Body of pancreas (tissue), 4 donors: ENCODE measurements at regions not wholly inside any gene's neighbourhood (a gene's known extent, or its start where the extent isn't known, plus 50 kb on each side); places are given as distances from the start of the nearest gene placed in this dataset.

ENCODE experiments used
- ATAC-seq: fragments of 150-250 bp; one replicate; pipeline ENCODE4 v1.9.1; 2016
- DNase-seq, 4 donors: peaks; one replicate each; pipeline ENCODE4 v3.0.0-alpha.2; 2019
- H3K27ac ChIP-seq, 4 donors: fragments of 200-600 bp; sonication (generic); 1 replicate in 3 of 4; 2 replicates in 1 of 4; pipeline versions ENCODE4 v1.5.1 to v1.6.1; 2016 to 2019; ENCODE audit warnings: mild to moderate bottlenecking in 1 of 4, mixed read lengths in 1 of 4, moderate library complexity in 1 of 4
- H3K27me3 ChIP-seq, 2 donors: fragments of 200-600 bp; sonication (generic); one replicate each; pipeline ENCODE4 v1.6.0; 2016; ENCODE audit warnings: mild to moderate bottlenecking in 1 of 2
- H3K36me3 ChIP-seq, 2 donors: fragments of 200-600 bp; sonication (generic); replicated peaks in 1 of 2; 2 replicates each; pipeline ENCODE4 v1.5.1; 2016; ENCODE audit warnings: low read depth in 2 of 2; ENCODE audit not compliant: insufficient read depth in 1 of 2
- H3K4me1 ChIP-seq: fragments of 200-600 bp; sonication (generic); one replicate; pipeline ENCODE4 v1.6.0; 2016
- H3K4me3 ChIP-seq, 2 donors: fragments of 200-600 bp; sonication (generic); 1 replicate in 1 of 2; 2 replicates in 1 of 2; pipeline ENCODE4 v1.5.1; 2016 to 2019
- H3K9me3 ChIP-seq, 3 donors: fragments of 200-600 bp; sonication (generic); 1 replicate in 2 of 3; 2 replicates in 1 of 3; pipeline ENCODE4 v1.5.1; 2016
- CTCF ChIP-seq, 7 experiments: fragments of 450-650 bp in 4 of 7; fragments of 200-600 bp in 3 of 7; sonication (generic) in 3 of 7; IDR thresholded peaks; one replicate each; pipeline ENCODE4 v1.5.1; 2016 to 2019; ENCODE audit warnings: antibody characterized with exemption in 7 of 7
- POLR2A ChIP-seq, 3 donors: fragments of 450-650 bp; IDR thresholded peaks; one replicate each; pipeline ENCODE4 v1.6.1; 2016; ENCODE audit warnings: antibody characterized with exemption in 3 of 3, mild to moderate bottlenecking in 2 of 3
- WGBS, 2 donors: methylation state at CpG; one replicate each; pipeline ENCODE4 v1.1.5; 2017; 5-methylcytosine and 5-hydroxymethylcytosine counted together
- intact Hi-C: fragments of 100-400 bp; cut with DNase I; formaldehyde crosslinking; loops from one replicate; pipeline ENCODE4 v1.15.1; 2023

GRCh38 chr6:121651420-121651819, 216.0 kb downstream of the GJA1 start:
- Histone ChIP-seq H3K27me3 (no peaks in the 10 kb centered on the region), H3K4me1 (no peaks in the 10 kb centered on the region), H3K36me3 (no peaks in the 10 kb centered on the region), H3K27ac (no peak overlapping the region), H3K4me3 (no peak overlapping the region), H3K9me3 (no peaks in the 10 kb centered on the region)
- TF ChIP-seq CTCF (IDR thresholded peaks at IDR 0.05) (no peak), POLR2A (IDR thresholded peaks at IDR 0.05) (no peak)
- ATAC-seq (no peak), DNase-seq (no peak)
- WGBS, 2 donors: 18 to 37% methylated on average over 1 of the region's 1 CpG
- intact Hi-C loops: no loop called here

- H3K4me1 ChIP-seq: no peaks in the 10 kb centered on the region
- no peak overlapping the region for H3K4me3 ChIP-seq
- DNase-seq: no peak
- H3K36me3 ChIP-seq: no peaks in the 10 kb centered on the region
- H3K27me3 ChIP-seq: no peaks in the 10 kb centered on the region
- H3K9me3 ChIP-seq: no peaks in the 10 kb centered on the region
- 16 to 21% methylated on average over 5 of the region's 5 CpGs for WGBS, 2 donors
- TF ChIP-seq CTCF (IDR thresholded peaks at IDR 0.05): no peak
- TF ChIP-seq POLR2A (IDR thresholded peaks at IDR 0.05): no peak
- intact Hi-C loops: no loop called here
- no peak overlapping the region for H3K27ac ChIP-seq
- ATAC-seq: no peak
Observed at GRCh38 chr6:121652223-121652622, 216.8 kb downstream of the GJA1 start.

GRCh38 chr6:121652726-121653623, 217.5 kb downstream of the GJA1 start:
- 50 to 59% methylated on average over 7 of the region's 7 CpGs for WGBS, 2 donors
- Histone ChIP-seq H3K9me3 (no peaks in the 10 kb centered on the region), H3K27ac (peak overlapping the region in 1 of 4 donors; percentile 16), H3K36me3 (no peaks in the 10 kb centered on the region), H3K4me3 (no peak overlapping the region), H3K27me3 (no peaks in the 10 kb centered on the region), H3K4me1 (no peaks in the 10 kb centered on the region)
- TF ChIP-seq POLR2A (IDR thresholded peaks at IDR 0.05) (no peak), CTCF (IDR thresholded peaks at IDR 0.05) (no peak)
- intact Hi-C loops: no loop called here
- DNase-seq: peak in 2 of 4 donors; percentile 8 to 10
- ATAC-seq: no peak

GRCh38 chr6:121653624-121654008, 218.2 kb downstream of the GJA1 start:
- WGBS, 2 donors: 80 to 81% methylated on average over 11 of the region's 11 CpGs
- intact Hi-C loops: no loop called here
- DNase-seq: no peak

More at GRCh38 chr6:121653624-121654008, 218.2 kb downstream of the GJA1 start:
- no peak overlapping the region for H3K27ac ChIP-seq
- H3K27me3 ChIP-seq: no peaks in the 10 kb centered on the region
- no peak for TF ChIP-seq POLR2A (IDR thresholded peaks at IDR 0.05)
- no peak for TF ChIP-seq CTCF (IDR thresholded peaks at IDR 0.05)
- H3K4me1 ChIP-seq: no peaks in the 10 kb centered on the region
- no peak overlapping the region for H3K4me3 ChIP-seq
- ATAC-seq: no peak
- no peaks in the 10 kb centered on the region for H3K36me3 ChIP-seq
- H3K9me3 ChIP-seq: no peaks in the 10 kb centered on the region
